CD14-positive monocyte (primary cell): ENCODE measurements at regions not wholly inside any gene's neighbourhood (a gene's known extent, or its start where the extent isn't known, plus 50 kb on each side); places are given as distances from the start of the nearest gene placed in this dataset.

Experiments used
- DNase-seq, 3 donors: peaks; one replicate each; pipeline ENCODE4 v3.0.0-alpha.2; 2011 to 2022
- H2AFZ ChIP-seq: 2 replicates; pipeline ENCODE4 v1.6.0; 2012; ENCODE audit warnings: mild to moderate bottlenecking, low read depth, low read length, inconsistent platforms; ENCODE audit not compliant: insufficient read depth, poor library complexity, severe bottlenecking
- H3K27ac ChIP-seq, 2 donors: 1 replicate in 1 of 2; 2 replicates in 1 of 2; pipeline ENCODE4 v1.5.1; 2012 to 2013; ENCODE audit warnings: low read length in 2 of 2, control low read depth in 1 of 2, inconsistent platforms in 1 of 2, low read depth in 1 of 2, mild to moderate bottlenecking in 1 of 2
- H3K27me3 ChIP-seq, 2 donors: one replicate each; pipeline versions ENCODE4 v1.6.0 to v1.6.1; 2011 to 2013; ENCODE audit warnings: low read length in 2 of 2; ENCODE audit not compliant: control insufficient read depth in 2 of 2, insufficient read depth in 2 of 2
- H3K36me3 ChIP-seq, 2 donors: replicated peaks in 1 of 2; 1 replicate in 1 of 2; 2 replicates in 1 of 2; pipeline versions ENCODE4 v1.5.1 to v1.6.1; 2012 to 2013; ENCODE audit warnings: low read length in 2 of 2, control low read depth in 1 of 2, inconsistent platforms in 1 of 2, mild to moderate bottlenecking in 1 of 2; ENCODE audit not compliant: insufficient read depth in 2 of 2, control insufficient read depth in 1 of 2
- H3K4me1 ChIP-seq, 2 donors: 1 replicate in 1 of 2; 2 replicates in 1 of 2; pipeline versions ENCODE4 v1.5.1 to v1.6.1; 2012 to 2013; ENCODE audit warnings: low read length in 2 of 2, control low read depth in 1 of 2, inconsistent platforms in 1 of 2, mild to moderate bottlenecking in 1 of 2, moderate library complexity in 1 of 2; ENCODE audit not compliant: insufficient read depth in 2 of 2, control insufficient read depth in 1 of 2
- H3K4me2 ChIP-seq: replicated peaks from 2 replicates; pipeline ENCODE3; 2012; ENCODE audit warnings: low read length, moderate library complexity, mild to moderate bottlenecking; ENCODE audit not compliant: poor library complexity, severe bottlenecking; ENCODE audit errors: extremely low read depth
- H3K4me3 ChIP-seq, 3 experiments: fragments of 200-600 bp in 1 of 3; sonication (generic) in 1 of 3; replicated peaks in 1 of 3; 1 replicate in 2 of 3; 2 replicates in 1 of 3; pipeline ENCODE4 v1.5.1; 2011 to 2013; ENCODE audit warnings: low read length in 3 of 3, mild to moderate bottlenecking in 3 of 3, control low read depth in 2 of 3, low read depth in 2 of 3, inconsistent platforms in 1 of 3, moderate library complexity in 1 of 3
- H3K79me2 ChIP-seq: 2 replicates; pipeline ENCODE4 v1.6.0; 2012; ENCODE audit warnings: mild to moderate bottlenecking, control low read depth, inconsistent platforms, low read length, moderate library complexity; ENCODE audit not compliant: insufficient read depth
- H3K9ac ChIP-seq: 2 replicates; pipeline ENCODE4 v1.6.0; 2017; ENCODE audit warnings: low read length, mild to moderate bottlenecking; ENCODE audit not compliant: insufficient read depth, poor library complexity, severe bottlenecking
- H3K9me3 ChIP-seq, 2 donors: replicated peaks in 1 of 2; 1 replicate in 1 of 2; 2 replicates in 1 of 2; pipeline versions ENCODE4 v1.5.1 to v1.6.1; 2012 to 2013; ENCODE audit warnings: low read length in 2 of 2, control low read depth in 1 of 2; ENCODE audit not compliant: control insufficient read depth in 1 of 2, insufficient read depth in 1 of 2
- H4K20me1 ChIP-seq: 2 replicates; pipeline ENCODE4 v1.6.0; 2012; ENCODE audit warnings: mild to moderate bottlenecking, low read length, control low read depth, moderate library complexity; ENCODE audit not compliant: insufficient read depth
- H3K27ac Mint-ChIP-seq, 7 donors: one replicate each; pipeline ENCODE4 v1.8.0; 2020; ENCODE audit warnings: mild to moderate bottlenecking in 7 of 7, mixed read lengths in 7 of 7, moderate library complexity in 6 of 7, inconsistent platforms in 2 of 7
- H3K27me3 Mint-ChIP-seq, 3 donors: one replicate each; pipeline ENCODE4 v1.8.0; 2021 to 2022; ENCODE audit warnings: low read depth in 3 of 3, mild to moderate bottlenecking in 3 of 3, mixed read lengths in 3 of 3, moderate library complexity in 3 of 3, inconsistent platforms in 1 of 3
- H3K36me3 Mint-ChIP-seq, 2 donors: one replicate each; pipeline ENCODE4 v1.8.0; 2020; ENCODE audit warnings: mixed read lengths in 2 of 2, inconsistent platforms in 1 of 2, mild to moderate bottlenecking in 1 of 2
- H3K4me1 Mint-ChIP-seq: one replicate; pipeline ENCODE4 v1.8.0; 2020; ENCODE audit warnings: mild to moderate bottlenecking, mixed read lengths
- H3K4me3 Mint-ChIP-seq, 2 donors: one replicate each; pipeline ENCODE4 v1.8.0; 2020; ENCODE audit warnings: mild to moderate bottlenecking in 2 of 2, mixed read lengths in 2 of 2, moderate library complexity in 1 of 2
- H3K9me3 Mint-ChIP-seq, 7 donors: one replicate each; pipeline ENCODE4 v1.8.0; 2020 to 2022; ENCODE audit warnings: mixed read lengths in 7 of 7, mild to moderate bottlenecking in 6 of 7, moderate library complexity in 6 of 7, inconsistent platforms in 2 of 7
- WGBS: methylation state at CpG from one replicate; pipeline ENCODE4 v1.1.5; 2013; ENCODE audit warnings: missing lambda C conversion rate; ENCODE audit not compliant: insufficient coverage; 5-methylcytosine and 5-hydroxymethylcytosine counted together
- intact Hi-C, 2 donors: fragments of 100-400 bp; cut with micrococcal nuclease; formaldehyde crosslinking; loops; one replicate each; pipeline versions ENCODE4 v1.15.0 to v1.15.1; 2023
- TF ChIP-seq, protein P1 (sequence below): fragments of 200-600 bp; IDR thresholded peaks from one replicate; pipeline ENCODE4 v1.8.0; 2022; ENCODE audit warnings: antibody characterized with exemption, mild to moderate bottlenecking

DNA sequence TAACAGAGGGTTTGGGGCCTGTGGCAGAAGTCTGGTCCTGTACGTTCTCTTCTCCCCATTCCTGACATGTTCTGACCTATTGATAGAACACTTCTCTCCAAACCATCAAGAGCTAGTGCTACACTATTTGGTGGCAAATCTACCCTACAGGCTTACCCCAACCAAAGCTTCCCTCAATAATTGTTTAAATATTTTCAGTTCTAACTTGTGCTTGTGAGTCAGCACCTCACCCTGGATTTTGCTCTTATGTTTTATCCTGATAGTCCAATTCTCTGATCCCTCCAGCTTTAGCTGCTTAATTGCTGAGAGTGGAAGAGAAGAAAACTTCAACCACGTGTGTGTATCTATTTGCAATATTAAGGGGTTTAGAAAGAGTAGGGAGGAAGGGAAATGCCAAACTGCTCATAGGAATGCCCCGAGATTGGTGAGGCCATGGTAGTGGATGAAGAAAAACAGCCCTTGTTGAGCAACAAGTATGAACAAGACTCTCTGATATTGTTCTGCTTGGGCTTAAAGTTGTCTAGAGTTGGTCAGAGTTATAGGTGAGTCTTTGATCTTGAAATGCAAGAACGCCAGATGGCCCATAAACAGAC lies 67.8 kb upstream of the PARD3B start:
- intact Hi-C loops: no loop called here
- H3K4me3 ChIP-seq: no peak overlapping the region
- H3K27ac ChIP-seq: no peak overlapping the region
- Mint-ChIP-seq H3K27me3 (peaks cover 0 to 2% (median 1%) of the 10 kb centered on the region in 3 donors), H3K9me3 (peaks cover 0 to 6% (median 2%) of the 10 kb centered on the region in 7 donors), H3K36me3 (no peaks in the 10 kb centered on the region), H3K4me1 (no peaks in the 10 kb centered on the region), H3K27ac (no peak overlapping the region), H3K4me3 (no peak overlapping the region)
- no peaks in the 10 kb centered on the region for H4K20me1 ChIP-seq
- H3K36me3 ChIP-seq: no peaks in the 10 kb centered on the region
- no peak overlapping the region for H2AFZ ChIP-seq
- H3K9ac ChIP-seq: no peak overlapping the region
- 69% methylated on average over 2 of the region's 4 CpGs for WGBS
- no peaks in the 10 kb centered on the region for H3K27me3 ChIP-seq
- H3K4me2 ChIP-seq: no peak overlapping the region
- H3K4me1 ChIP-seq: no peaks in the 10 kb centered on the region
- DNase-seq: no peak
- H3K79me2 ChIP-seq: no peaks in the 10 kb centered on the region
- TF ChIP-seq, protein P1, sequence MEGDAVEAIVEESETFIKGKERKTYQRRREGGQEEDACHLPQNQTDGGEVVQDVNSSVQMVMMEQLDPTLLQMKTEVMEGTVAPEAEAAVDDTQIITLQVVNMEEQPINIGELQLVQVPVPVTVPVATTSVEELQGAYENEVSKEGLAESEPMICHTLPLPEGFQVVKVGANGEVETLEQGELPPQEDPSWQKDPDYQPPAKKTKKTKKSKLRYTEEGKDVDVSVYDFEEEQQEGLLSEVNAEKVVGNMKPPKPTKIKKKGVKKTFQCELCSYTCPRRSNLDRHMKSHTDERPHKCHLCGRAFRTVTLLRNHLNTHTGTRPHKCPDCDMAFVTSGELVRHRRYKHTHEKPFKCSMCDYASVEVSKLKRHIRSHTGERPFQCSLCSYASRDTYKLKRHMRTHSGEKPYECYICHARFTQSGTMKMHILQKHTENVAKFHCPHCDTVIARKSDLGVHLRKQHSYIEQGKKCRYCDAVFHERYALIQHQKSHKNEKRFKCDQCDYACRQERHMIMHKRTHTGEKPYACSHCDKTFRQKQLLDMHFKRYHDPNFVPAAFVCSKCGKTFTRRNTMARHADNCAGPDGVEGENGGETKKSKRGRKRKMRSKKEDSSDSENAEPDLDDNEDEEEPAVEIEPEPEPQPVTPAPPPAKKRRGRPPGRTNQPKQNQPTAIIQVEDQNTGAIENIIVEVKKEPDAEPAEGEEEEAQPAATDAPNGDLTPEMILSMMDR: no peak
- H3K9me3 ChIP-seq: peaks cover 0 to 4% of the 10 kb centered on the region in 2 donors

DNA sequence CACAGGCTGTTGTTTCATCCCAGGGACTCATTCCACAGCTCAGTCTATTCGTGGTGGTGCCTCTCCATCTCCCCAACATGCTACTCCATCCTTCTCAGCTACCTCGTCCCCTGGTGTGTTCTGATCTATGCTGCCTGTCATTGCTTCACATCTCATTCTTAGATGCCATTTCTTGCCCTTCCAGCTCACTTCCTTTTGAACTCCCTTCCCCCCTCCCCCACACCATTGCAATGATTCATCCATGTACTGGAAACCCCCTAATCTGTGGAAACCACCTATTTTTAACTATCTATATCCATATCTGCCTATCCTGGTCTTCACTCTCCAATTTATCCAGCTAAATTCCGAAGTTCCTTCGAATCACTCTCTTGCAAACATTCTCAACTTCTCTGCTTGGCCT lies 65.7 kb upstream of the PARD3B start:
- H3K36me3 Mint-ChIP-seq: no peaks in the 10 kb centered on the region
- TF ChIP-seq, protein P1: no peak
- H3K4me3 ChIP-seq: no peak overlapping the region
- no peaks in the 10 kb centered on the region for H3K27me3 Mint-ChIP-seq
- no peaks in the 10 kb centered on the region for H3K79me2 ChIP-seq
- WGBS: 76% methylated on average over 4 of the region's 4 CpGs
- no peak overlapping the region for H3K4me3 Mint-ChIP-seq
- H3K9me3 ChIP-seq: peaks cover 0 to 4% of the 10 kb centered on the region in 2 donors
- DNase-seq: no peak
- intact Hi-C loops: no loop called here
- H3K9ac ChIP-seq: no peak overlapping the region
- H3K27me3 ChIP-seq: no peaks in the 10 kb centered on the region
- peaks cover 0 to 6% (median 0%) of the 10 kb centered on the region in 7 donors for H3K9me3 Mint-ChIP-seq
- no peak overlapping the region for H3K27ac ChIP-seq
- no peaks in the 10 kb centered on the region for H3K4me1 Mint-ChIP-seq
- H3K4me1 ChIP-seq: no peaks in the 10 kb centered on the region
- H3K36me3 ChIP-seq: no peaks in the 10 kb centered on the region
- no peak overlapping the region for H3K27ac Mint-ChIP-seq
- H3K4me2 ChIP-seq: no peak overlapping the region
- H4K20me1 ChIP-seq: no peaks in the 10 kb centered on the region
- H2AFZ ChIP-seq: no peak overlapping the region
